Loucy (cell line): ENCODE measurements at regions not wholly inside any gene's neighbourhood (a gene's known extent, or its start where the extent isn't known, plus 50 kb on each side); places are given as distances from the start of the nearest gene placed in this dataset.

Experiments used
- H2AFZ ChIP-seq: fragments of 200-600 bp; sonication (generic); 2 replicates; pipeline ENCODE4 v1.6.0; 2016; ENCODE audit warnings: antibody characterized with exemption, mild to moderate bottlenecking, low read length, moderate library complexity
- H3F3A ChIP-seq: fragments of 200-600 bp; 2 replicates; pipeline ENCODE4 v1.6.0; 2016; ENCODE audit warnings: antibody characterized with exemption, low read depth, mild to moderate bottlenecking
- H3K27me3 ChIP-seq: fragments of 200-600 bp; sonication (generic); 2 replicates; pipeline ENCODE4 v1.6.1; 2014; ENCODE audit warnings: low read length, mild to moderate bottlenecking; ENCODE audit not compliant: insufficient read depth, poor library complexity, severe bottlenecking
- H3K36me3 ChIP-seq: fragments of 200-600 bp; sonication (generic); 2 replicates; pipeline ENCODE4 v1.6.1; 2016; ENCODE audit warnings: low read length; ENCODE audit not compliant: insufficient read depth
- H3K4me1 ChIP-seq: fragments of 200-600 bp; sonication (generic); 2 replicates; pipeline ENCODE4 v1.5.1; 2014; ENCODE audit warnings: low read length, mild to moderate bottlenecking; ENCODE audit not compliant: insufficient read depth, poor library complexity, severe bottlenecking
- H3K4me2 ChIP-seq: fragments of 200-600 bp; sonication (generic); 2 replicates; pipeline ENCODE4 v1.6.0; 2014; ENCODE audit warnings: antibody characterized with exemption, low read length, low read depth, mild to moderate bottlenecking; ENCODE audit not compliant: poor library complexity, severe bottlenecking
- H3K4me3 ChIP-seq: fragments of 200-600 bp; sonication (generic); 2 replicates; pipeline ENCODE4 v1.5.1; 2014; ENCODE audit warnings: low read length, mild to moderate bottlenecking, mixed read lengths; ENCODE audit not compliant: poor library complexity, severe bottlenecking
- H3K79me2 ChIP-seq: fragments of 200-600 bp; sonication (generic); 2 replicates; pipeline ENCODE4 v1.6.1; 2014; ENCODE audit warnings: low read length; ENCODE audit not compliant: insufficient read depth
- H3K9ac ChIP-seq: fragments of 200-600 bp; sonication (generic); 2 replicates; pipeline ENCODE4 v1.6.0; 2014; ENCODE audit warnings: mild to moderate bottlenecking, low read depth, low read length, moderate library complexity; ENCODE audit not compliant: poor library complexity, severe bottlenecking
- H3K9me2 ChIP-seq: fragments of 200-600 bp; sonication (generic); replicated peaks from 2 replicates; pipeline ENCODE4 v1.6.1; 2016; ENCODE audit warnings: low read depth, low read length, mixed read lengths
- H3K9me3 ChIP-seq: fragments of 200-600 bp; sonication (generic); 2 replicates; pipeline ENCODE4 v1.6.1; 2014; ENCODE audit warnings: mild to moderate bottlenecking, antibody characterized with exemption, low read length, low read depth; ENCODE audit not compliant: insufficient read depth
- H4K20me1 ChIP-seq: fragments of 200-600 bp; sonication (generic); 2 replicates; pipeline ENCODE4 v1.6.0; 2014; ENCODE audit warnings: antibody characterized with exemption, low read length, mild to moderate bottlenecking; ENCODE audit not compliant: insufficient read depth, poor library complexity, severe bottlenecking
- CTCF ChIP-seq: fragments of 200-600 bp; sonication (generic); conservative IDR thresholded peaks from 2 replicates; pipeline ENCODE4 v1.5.1; 2014; ENCODE audit warnings: mild to moderate bottlenecking, antibody characterized with exemption, low read length
- EZH2phosphoT487 ChIP-seq: fragments of 200-600 bp; IDR thresholded peaks from 2 replicates; pipeline ENCODE4 v1.6.1; 2018; ENCODE audit warnings: antibody characterized with exemption, mild to moderate bottlenecking, moderate library complexity, borderline replicate concordance

- Histone ChIP-seq H3K79me2 (no peaks in the 10 kb centered on the region), H3K4me3 (no peak overlapping the region), H3K9me3 (no peaks in the 10 kb centered on the region), H4K20me1 (no peaks in the 10 kb centered on the region), H3K9ac (no peak overlapping the region), H3K27me3 (no peaks in the 10 kb centered on the region), H3K36me3 (no peaks in the 10 kb centered on the region), H3K4me2 (no peak overlapping the region), H3K4me1 (no peaks in the 10 kb centered on the region), H3K9me2 (no peaks in the 10 kb centered on the region), H3F3A (no peaks in the 10 kb centered on the region), H2AFZ (no peak overlapping the region)
- no peak for TF ChIP-seq EZH2phosphoT487
- TF ChIP-seq CTCF, result no peak
These were observed 865.4 kb upstream of the MBL2 start for GRCh38 chr10:53638006-53638405.

- Histone ChIP-seq H4K20me1 (no peaks in the 10 kb centered on the region), H3K4me3 (no peak overlapping the region), H3F3A (no peaks in the 10 kb centered on the region), H3K9me2 (no peaks in the 10 kb centered on the region), H3K4me2 (no peak overlapping the region), H3K9ac (no peak overlapping the region), H3K36me3 (no peaks in the 10 kb centered on the region), H3K79me2 (no peaks in the 10 kb centered on the region), H2AFZ (no peak overlapping the region), H3K4me1 (no peaks in the 10 kb centered on the region), H3K27me3 (no peaks in the 10 kb centered on the region), H3K9me3 (no peaks in the 10 kb centered on the region)
- TF ChIP-seq EZH2phosphoT487 (no peak), CTCF (no peak)
These were observed 852.1 kb upstream of the MBL2 start for GRCh38 chr10:53624722-53625121.

GRCh38 chr10:53622201-53622600, 849.6 kb upstream of the MBL2 start:
- no peak for TF ChIP-seq EZH2phosphoT487
- no peak for TF ChIP-seq CTCF
- Histone ChIP-seq H3K27me3 (no peaks in the 10 kb centered on the region), H3K4me1 (no peaks in the 10 kb centered on the region), H3K4me3 (no peak overlapping the region), H3K4me2 (no peak overlapping the region), H4K20me1 (no peaks in the 10 kb centered on the region), H3K9me2 (no peaks in the 10 kb centered on the region), H3K79me2 (no peaks in the 10 kb centered on the region), H3K9ac (no peak overlapping the region), H2AFZ (no peak overlapping the region), H3F3A (no peaks in the 10 kb centered on the region), H3K9me3 (no peaks in the 10 kb centered on the region), H3K36me3 (no peaks in the 10 kb centered on the region)
